ENCODE measurements at regions not wholly inside any gene's neighbourhood (a gene's known extent, or its start where the extent isn't known, plus 50 kb on each side); places are given as distances from the start of the nearest gene placed in this dataset.

DNA sequence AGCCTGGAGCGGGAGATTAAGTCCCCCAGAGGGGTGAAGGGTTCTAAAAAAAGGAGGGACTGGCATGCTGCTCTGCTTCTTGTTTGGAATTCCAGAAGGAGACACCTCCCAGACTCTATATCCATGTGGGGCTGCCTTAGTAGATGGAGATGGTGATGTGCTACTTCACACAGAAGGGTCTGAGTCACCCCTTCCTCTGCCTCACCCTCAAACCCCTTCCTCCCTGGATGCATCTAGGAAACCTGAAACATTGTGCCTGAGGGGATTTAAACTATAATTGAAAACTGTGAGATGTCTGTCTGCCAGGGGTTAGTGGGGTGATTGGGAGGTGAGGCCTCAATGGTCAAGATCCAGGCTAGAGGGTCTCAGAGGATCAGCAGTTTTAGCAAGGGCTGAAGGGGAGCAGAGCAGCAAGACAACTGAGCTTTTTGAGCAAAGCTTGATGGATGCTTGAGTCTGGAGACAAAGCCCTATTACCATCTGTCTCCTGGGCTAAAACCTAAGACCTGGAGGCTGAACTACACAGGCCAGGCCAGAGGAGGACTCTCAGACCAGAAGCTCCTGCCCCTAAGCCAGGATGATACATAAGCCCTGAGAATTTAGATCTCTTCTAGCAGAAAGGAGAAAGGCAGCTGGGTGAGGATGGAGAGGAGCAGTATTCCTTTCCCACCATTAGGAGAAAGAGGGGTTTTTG lies 314.7 kb upstream of the ATP2B1 start:
- H3K36me3 ChIP-seq, result no peaks in the 10 kb centered on the region
- intact Hi-C loops (cut with DNase I; ENCODE audit: low total_unique reads), result no loop called here
- no peaks in the 10 kb centered on the region for H3K9me3 ChIP-seq
- WGBS, 5 donors, result 96 to 100% (median 100%) methylated on average over 1 of the region's 1 CpG
- H3K27me3 ChIP-seq (replicated peaks in 1 of 7), result no peaks in the 10 kb centered on the region
- no peak for DNase-seq
- no peak overlapping the region for H3K27ac ChIP-seq
- H3K4me1 ChIP-seq, result no peaks in the 10 kb centered on the region
- no peak overlapping the region for H3K4me3 ChIP-seq
- TF ChIP-seq POLR2A (IDR thresholded peaks at IDR 0.05) (no peak), POLR2AphosphoS5 (IDR thresholded peaks at IDR 0.05) (no peak)
- TF ChIP-seq, protein P1, sequence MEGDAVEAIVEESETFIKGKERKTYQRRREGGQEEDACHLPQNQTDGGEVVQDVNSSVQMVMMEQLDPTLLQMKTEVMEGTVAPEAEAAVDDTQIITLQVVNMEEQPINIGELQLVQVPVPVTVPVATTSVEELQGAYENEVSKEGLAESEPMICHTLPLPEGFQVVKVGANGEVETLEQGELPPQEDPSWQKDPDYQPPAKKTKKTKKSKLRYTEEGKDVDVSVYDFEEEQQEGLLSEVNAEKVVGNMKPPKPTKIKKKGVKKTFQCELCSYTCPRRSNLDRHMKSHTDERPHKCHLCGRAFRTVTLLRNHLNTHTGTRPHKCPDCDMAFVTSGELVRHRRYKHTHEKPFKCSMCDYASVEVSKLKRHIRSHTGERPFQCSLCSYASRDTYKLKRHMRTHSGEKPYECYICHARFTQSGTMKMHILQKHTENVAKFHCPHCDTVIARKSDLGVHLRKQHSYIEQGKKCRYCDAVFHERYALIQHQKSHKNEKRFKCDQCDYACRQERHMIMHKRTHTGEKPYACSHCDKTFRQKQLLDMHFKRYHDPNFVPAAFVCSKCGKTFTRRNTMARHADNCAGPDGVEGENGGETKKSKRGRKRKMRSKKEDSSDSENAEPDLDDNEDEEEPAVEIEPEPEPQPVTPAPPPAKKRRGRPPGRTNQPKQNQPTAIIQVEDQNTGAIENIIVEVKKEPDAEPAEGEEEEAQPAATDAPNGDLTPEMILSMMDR (IDR thresholded peaks at IDR 0.05 in 8 of 11, conservative IDR thresholded peaks at IDR 0.05 in 3 of 11), result no peak

DNA sequence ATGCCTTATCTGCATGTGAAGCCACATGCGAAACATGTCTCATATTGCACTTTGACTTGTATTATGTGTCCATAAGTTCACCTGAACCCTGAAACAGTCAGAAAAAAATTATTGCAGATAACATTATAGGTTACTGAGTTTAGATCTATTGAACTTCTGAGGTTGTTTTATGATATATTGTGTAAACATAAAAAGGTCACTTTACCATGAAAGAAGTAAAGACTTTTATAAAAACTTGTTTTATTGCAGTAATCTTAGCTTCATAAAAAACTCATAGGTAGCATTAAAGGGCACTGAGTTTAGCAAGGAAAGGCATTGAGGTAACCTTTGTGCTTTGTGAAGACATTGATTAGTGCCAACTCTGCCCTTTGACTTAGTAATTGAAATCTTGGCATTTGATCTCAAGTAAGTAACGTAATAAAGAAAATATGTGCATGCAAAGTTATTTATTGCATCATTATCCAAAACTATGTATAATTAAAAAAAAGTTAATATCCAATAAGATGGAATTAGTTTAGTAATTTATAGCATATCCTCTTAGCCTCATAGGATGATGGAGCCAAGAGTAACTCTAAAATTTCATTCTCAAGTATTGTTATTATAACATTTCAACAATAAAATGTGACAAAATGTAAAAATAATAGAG lies 313.3 kb upstream of the ATP2B1 start:
- intact Hi-C loops (cut with DNase I; ENCODE audit: low total_unique reads), result no loop called here

DNA sequence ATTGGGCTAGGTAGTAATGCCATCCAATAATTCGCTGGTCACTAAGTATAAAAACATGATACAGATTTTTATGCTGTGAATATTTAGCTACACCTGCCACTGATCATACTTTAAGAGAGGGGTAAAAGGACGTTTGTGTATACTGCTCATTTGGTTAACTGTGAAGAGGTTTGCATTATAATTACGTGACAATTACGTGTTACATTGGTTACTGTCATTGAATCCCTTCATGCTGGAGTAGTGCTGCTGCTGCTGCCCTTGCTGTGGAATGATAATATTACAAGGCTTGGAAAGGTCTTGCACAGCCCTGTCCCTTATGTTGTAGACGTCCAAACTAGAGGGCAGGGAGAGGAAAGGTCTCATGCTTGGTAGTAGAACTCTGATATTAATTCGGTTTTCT lies 312.2 kb upstream of the ATP2B1 start:
- WGBS, 5 donors, result 85 to 92% (median 88%) methylated on average over 6 of the region's 6 CpGs
- DNase-seq, result no peak
- H3K9me3 ChIP-seq, result no peaks in the 10 kb centered on the region
- intact Hi-C loops (cut with DNase I; ENCODE audit: low total_unique reads), result no loop called here
- H3K27me3 ChIP-seq (replicated peaks in 1 of 7), result no peaks in the 10 kb centered on the region
- no peak overlapping the region for H3K4me3 ChIP-seq
- no peaks in the 10 kb centered on the region for H3K4me1 ChIP-seq
- TF ChIP-seq, protein P1 (IDR thresholded peaks at IDR 0.05 in 8 of 11, conservative IDR thresholded peaks at IDR 0.05 in 3 of 11), result no peak
- TF ChIP-seq POLR2AphosphoS5 (IDR thresholded peaks at IDR 0.05), result no peak
- no peak for TF ChIP-seq POLR2A (IDR thresholded peaks at IDR 0.05)
- no peaks in the 10 kb centered on the region for H3K36me3 ChIP-seq
- H3K27ac ChIP-seq, result no peak overlapping the region

More for the DNA sequence above, 313.3 kb upstream of the ATP2B1 start:
- H3K27ac ChIP-seq, result no peak overlapping the region
- H3K36me3 ChIP-seq, result no peaks in the 10 kb centered on the region
- no peaks in the 10 kb centered on the region for H3K4me1 ChIP-seq
- H3K9me3 ChIP-seq, result no peaks in the 10 kb centered on the region
- DNase-seq, result no peak
- no peaks in the 10 kb centered on the region for H3K27me3 ChIP-seq (replicated peaks in 1 of 7)
- 85 to 96% (median 91%) methylated on average over 2 of the region's 2 CpGs for WGBS, 5 donors
- TF ChIP-seq POLR2A (IDR thresholded peaks at IDR 0.05) (no peak), POLR2AphosphoS5 (IDR thresholded peaks at IDR 0.05) (no peak)
- TF ChIP-seq, protein P1 (IDR thresholded peaks at IDR 0.05 in 8 of 11, conservative IDR thresholded peaks at IDR 0.05 in 3 of 11), result no peak
- no peak overlapping the region for H3K4me3 ChIP-seq

DNA sequence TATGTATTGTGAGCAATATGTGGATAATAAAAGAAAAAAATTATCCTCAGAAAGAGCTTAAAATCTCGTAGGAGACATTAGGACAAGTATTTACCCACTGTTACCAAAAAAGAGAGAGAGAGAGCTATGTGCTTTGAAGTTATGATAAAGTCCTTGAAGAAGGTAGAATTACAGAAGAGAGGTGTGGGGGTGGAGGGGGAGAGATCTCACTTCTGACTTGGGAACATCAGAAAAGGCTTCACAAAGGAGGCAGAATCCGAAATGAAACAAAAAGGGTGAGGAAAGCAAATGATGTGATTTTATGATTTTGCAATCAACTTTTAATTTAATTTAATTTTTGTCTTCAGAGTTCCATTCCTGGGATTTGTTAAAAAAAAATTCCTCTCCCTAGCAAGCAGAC lies 311.8 kb upstream of the ATP2B1 start:
- no peak for DNase-seq
- intact Hi-C loops (cut with DNase I; ENCODE audit: low total_unique reads), result no loop called here
- TF ChIP-seq POLR2A (IDR thresholded peaks at IDR 0.05), result no peak
- TF ChIP-seq POLR2AphosphoS5 (IDR thresholded peaks at IDR 0.05), result no peak
- TF ChIP-seq, protein P1 (IDR thresholded peaks at IDR 0.05 in 8 of 11, conservative IDR thresholded peaks at IDR 0.05 in 3 of 11), result no peak
- WGBS, 5 donors, result 77 to 89% (median 87%) methylated on average over 2 of the region's 2 CpGs
- no peaks in the 10 kb centered on the region for H3K4me1 ChIP-seq
- H3K36me3 ChIP-seq, result no peaks in the 10 kb centered on the region
- no peaks in the 10 kb centered on the region for H3K9me3 ChIP-seq
- no peaks in the 10 kb centered on the region for H3K27me3 ChIP-seq (replicated peaks in 1 of 7)
- H3K4me3 ChIP-seq, result no peak overlapping the region
- no peak overlapping the region for H3K27ac ChIP-seq

Data from spleen (tissue), 11 donors.